BJ (cell line): ENCODE measurements at regions not wholly inside any gene's neighbourhood (a gene's known extent, or its start where the extent isn't known, plus 50 kb on each side); places are given as distances from the start of the nearest gene placed in this dataset.

Experiments used
- CTCF ChIA-PET: fragments of 350-600 bp; formaldehyde crosslinking; extraction: SDS; loops from one replicate; lab custom pipeline; 2021; ENCODE audit warnings: antibody characterized with exemption, inconsistent platforms; lab: Yijun Ruan, JAX
- POLR2A ChIA-PET: fragments of 300-600 bp; sonication (Branson Sonifier 250); formaldehyde crosslinking; extraction: SDS; loops from one replicate; lab custom pipeline; 2021; ENCODE audit warnings: antibody characterized with exemption; lab: Charles Lee
- DNase-seq: peaks from one replicate; pipeline ENCODE4 v3.0.0-alpha.2; 2011; ENCODE audit warnings: low read depth
- H3K27me3 ChIP-seq: 2 replicates; pipeline ENCODE4 v1.6.0; 2011; ENCODE audit warnings: low read length; ENCODE audit not compliant: control insufficient read depth, insufficient read depth
- H3K36me3 ChIP-seq: 2 replicates; pipeline ENCODE4 v1.5.1; 2011; ENCODE audit warnings: low read length; ENCODE audit not compliant: control insufficient read depth, insufficient read depth
- H3K4me3 ChIP-seq: 2 replicates; pipeline ENCODE4 v1.5.1; 2011; ENCODE audit warnings: low read depth, mild to moderate bottlenecking, control low read depth, low read length
- TF ChIP-seq, protein P1 (sequence below): IDR thresholded peaks from 2 replicates; pipeline ENCODE4 v1.5.1; 2011; ENCODE audit warnings: low read depth, mild to moderate bottlenecking, control low read depth, inconsistent platforms, low read length, moderate library complexity; ENCODE audit not compliant: insufficient read depth

DNA sequence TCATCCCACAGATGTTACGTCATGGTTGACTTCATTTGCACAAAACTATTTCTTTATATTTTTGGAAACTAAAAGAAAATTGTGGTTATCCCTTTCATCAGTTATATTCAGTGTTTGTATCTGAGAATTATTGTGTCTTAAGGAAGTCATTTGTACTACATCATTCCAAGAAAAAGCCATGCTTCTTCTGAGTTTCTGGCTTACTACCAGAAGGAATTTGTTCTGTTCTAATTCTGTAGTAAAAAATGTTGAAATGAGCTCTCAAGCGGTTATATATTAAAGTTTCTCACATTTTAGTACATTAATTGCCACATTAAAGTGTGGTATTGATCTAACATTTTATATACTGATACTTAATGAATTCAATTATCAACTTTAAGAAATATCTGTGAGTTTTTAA, 1844.5 kb downstream of the PCDH7 start:
- TF ChIP-seq, protein P1, sequence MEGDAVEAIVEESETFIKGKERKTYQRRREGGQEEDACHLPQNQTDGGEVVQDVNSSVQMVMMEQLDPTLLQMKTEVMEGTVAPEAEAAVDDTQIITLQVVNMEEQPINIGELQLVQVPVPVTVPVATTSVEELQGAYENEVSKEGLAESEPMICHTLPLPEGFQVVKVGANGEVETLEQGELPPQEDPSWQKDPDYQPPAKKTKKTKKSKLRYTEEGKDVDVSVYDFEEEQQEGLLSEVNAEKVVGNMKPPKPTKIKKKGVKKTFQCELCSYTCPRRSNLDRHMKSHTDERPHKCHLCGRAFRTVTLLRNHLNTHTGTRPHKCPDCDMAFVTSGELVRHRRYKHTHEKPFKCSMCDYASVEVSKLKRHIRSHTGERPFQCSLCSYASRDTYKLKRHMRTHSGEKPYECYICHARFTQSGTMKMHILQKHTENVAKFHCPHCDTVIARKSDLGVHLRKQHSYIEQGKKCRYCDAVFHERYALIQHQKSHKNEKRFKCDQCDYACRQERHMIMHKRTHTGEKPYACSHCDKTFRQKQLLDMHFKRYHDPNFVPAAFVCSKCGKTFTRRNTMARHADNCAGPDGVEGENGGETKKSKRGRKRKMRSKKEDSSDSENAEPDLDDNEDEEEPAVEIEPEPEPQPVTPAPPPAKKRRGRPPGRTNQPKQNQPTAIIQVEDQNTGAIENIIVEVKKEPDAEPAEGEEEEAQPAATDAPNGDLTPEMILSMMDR: no peak
- no peak for DNase-seq
- no peaks in the 10 kb centered on the region for H3K27me3 ChIP-seq
- ChIA-PET CTCF (no interaction called here), POLR2A (no interaction called here)
- no peak overlapping the region for H3K4me3 ChIP-seq
- H3K36me3 ChIP-seq: no peaks in the 10 kb centered on the region

DNA sequence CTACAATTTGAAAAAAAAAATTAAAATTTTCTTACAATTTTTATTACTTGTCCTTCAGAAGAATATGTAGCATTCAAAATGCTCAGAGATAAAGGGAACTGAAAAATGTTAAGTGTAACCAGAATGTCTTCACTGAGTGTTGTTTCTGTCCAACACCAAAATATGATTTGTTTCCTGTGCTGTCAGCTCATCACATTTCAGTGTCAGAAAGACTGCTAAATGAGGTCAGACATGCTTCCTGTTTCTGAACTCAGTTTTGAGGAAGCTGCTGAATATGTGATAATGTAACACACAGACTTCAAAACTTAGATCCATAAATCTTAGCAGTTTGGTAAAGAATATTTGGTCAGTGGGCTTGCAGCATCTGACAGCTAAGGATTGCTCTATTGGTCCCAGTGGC, 1849.7 kb downstream of the PCDH7 start:
- no peaks in the 10 kb centered on the region for H3K36me3 ChIP-seq
- DNase-seq: no peak
- CTCF ChIA-PET: no interaction called here
- TF ChIP-seq, protein P1: no peak
- no peak overlapping the region for H3K4me3 ChIP-seq
- POLR2A ChIA-PET: no interaction called here
- H3K27me3 ChIP-seq: no peaks in the 10 kb centered on the region

DNA sequence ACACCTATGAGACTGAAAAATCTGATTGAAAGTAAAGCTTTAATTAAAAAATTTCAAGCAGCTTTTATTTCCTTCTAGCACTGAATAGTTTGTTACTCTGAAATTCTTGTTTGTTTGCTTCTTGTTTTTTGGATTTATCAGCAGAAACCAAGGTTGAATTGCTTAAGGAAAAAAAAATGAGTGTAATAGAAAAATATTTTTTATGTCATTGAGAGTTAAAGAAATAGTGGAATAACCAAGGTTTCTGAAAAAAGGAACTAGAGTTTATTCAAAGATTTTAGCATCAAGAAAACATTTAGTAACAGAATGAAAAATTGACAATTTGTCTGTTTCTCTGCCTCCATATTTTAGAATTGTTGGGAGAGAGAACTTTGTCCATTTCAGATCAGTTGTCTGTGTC, 1852.2 kb downstream of the PCDH7 start:
- Histone ChIP-seq H3K36me3 (no peaks in the 10 kb centered on the region), H3K4me3 (no peak overlapping the region), H3K27me3 (no peaks in the 10 kb centered on the region)
- CTCF ChIA-PET: no interaction called here
- no peak for DNase-seq
- POLR2A ChIA-PET: no interaction called here
- TF ChIP-seq, protein P1: no peak

DNA sequence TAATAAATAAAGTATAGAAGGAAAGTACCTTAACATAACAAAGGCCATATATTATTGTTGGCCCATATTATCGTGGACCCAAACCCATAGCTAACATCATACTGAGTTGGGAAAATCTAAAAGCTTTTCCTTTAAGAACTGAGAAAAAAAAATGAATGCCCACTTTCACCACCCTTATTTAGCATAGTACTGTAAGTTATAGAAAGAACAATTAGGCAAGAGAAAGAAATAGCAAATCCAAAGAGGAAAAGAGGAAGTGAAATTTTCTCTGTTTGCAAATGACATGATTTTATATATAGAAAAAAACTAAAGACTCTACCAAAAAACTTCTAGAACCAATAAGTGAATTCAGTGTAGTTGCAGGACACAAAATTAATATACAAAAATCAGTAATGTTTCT, 1854.6 kb downstream of the PCDH7 start:
- DNase-seq: no peak
- H3K36me3 ChIP-seq: no peaks in the 10 kb centered on the region
- H3K27me3 ChIP-seq: no peaks in the 10 kb centered on the region
- TF ChIP-seq, protein P1: no peak
- H3K4me3 ChIP-seq: no peak overlapping the region
- POLR2A ChIA-PET: no interaction called here
- CTCF ChIA-PET: no interaction called here

DNA sequence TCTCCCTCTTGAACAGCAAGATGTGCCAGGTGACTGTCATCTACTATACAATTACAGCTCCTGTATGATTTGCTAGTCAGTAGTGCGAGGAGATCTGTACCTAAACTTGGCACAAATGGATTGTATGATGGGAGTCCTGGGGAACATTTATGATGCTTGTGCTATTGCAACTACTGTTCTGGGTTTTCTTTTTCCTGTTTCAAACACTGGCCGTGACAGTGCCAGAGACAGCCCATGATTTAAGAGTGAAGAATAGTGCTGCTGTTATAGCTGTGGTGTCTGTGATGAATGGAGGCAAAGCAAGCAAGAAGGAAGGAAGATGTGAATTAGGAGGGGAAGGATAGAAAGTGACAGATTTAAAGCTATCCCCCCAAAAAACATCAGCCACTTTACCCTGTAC, 1868.9 kb downstream of the PCDH7 start:
- Histone ChIP-seq H3K36me3 (no peaks in the 10 kb centered on the region), H3K27me3 (no peaks in the 10 kb centered on the region), H3K4me3 (no peak overlapping the region)
- TF ChIP-seq, protein P1: no peak
- ChIA-PET POLR2A (no interaction called here), CTCF (no interaction called here)
- no peak for DNase-seq
